Peyer's patch (tissue), 4 donors: ENCODE measurements at regions not wholly inside any gene's neighbourhood (a gene's known extent, or its start where the extent isn't known, plus 50 kb on each side); places are given as distances from the start of the nearest gene placed in this dataset.

ENCODE experiments used
- CTCF ChIP-seq, 6 experiments: fragments of 450-650 bp in 4 of 6; fragments of 200-600 bp in 2 of 6; sonication (generic) in 1 of 6; IDR thresholded peaks; one replicate each; pipeline ENCODE4 v1.5.1; 2017 to 2019; ENCODE audit warnings: antibody characterized with exemption in 6 of 6, mild to moderate bottlenecking in 3 of 6, moderate library complexity in 1 of 6
- POLR2A ChIP-seq, 2 donors: fragments of 450-650 bp; IDR thresholded peaks; one replicate each; pipeline ENCODE4 v1.5.1; 2017; ENCODE audit warnings: antibody characterized with exemption in 2 of 2, mild to moderate bottlenecking in 2 of 2, moderate library complexity in 2 of 2

GRCh38 chr9:80134487-80134886 is 562.7 kb downstream of the TLE4 start:
- TF ChIP-seq CTCF (IDR thresholded peaks at IDR 0.05) (no peak), POLR2A (IDR thresholded peaks at IDR 0.05) (no peak)
